NB4 (cell line): ENCODE measurements at regions not wholly inside any gene's neighbourhood (a gene's known extent, or its start where the extent isn't known, plus 50 kb on each side); places are given as distances from the start of the nearest gene placed in this dataset.

Experiments used
- POLR2A ChIP-seq: IDR thresholded peaks from 2 replicates; pipeline ENCODE4 v1.6.1; 2011; ENCODE audit warnings: mild to moderate bottlenecking; ENCODE audit not compliant: insufficient read length; ENCODE audit errors: extremely low read depth
- TF ChIP-seq, protein P1 (sequence below): IDR thresholded peaks from one replicate; pipeline ENCODE4 v1.5.1; 2012; ENCODE audit warnings: low read depth, low read length
- TF ChIP-seq, protein P2 (sequence below): IDR thresholded peaks from 2 replicates; pipeline ENCODE4 v1.6.1; 2011; ENCODE audit warnings: low read depth, low read length

DNA sequence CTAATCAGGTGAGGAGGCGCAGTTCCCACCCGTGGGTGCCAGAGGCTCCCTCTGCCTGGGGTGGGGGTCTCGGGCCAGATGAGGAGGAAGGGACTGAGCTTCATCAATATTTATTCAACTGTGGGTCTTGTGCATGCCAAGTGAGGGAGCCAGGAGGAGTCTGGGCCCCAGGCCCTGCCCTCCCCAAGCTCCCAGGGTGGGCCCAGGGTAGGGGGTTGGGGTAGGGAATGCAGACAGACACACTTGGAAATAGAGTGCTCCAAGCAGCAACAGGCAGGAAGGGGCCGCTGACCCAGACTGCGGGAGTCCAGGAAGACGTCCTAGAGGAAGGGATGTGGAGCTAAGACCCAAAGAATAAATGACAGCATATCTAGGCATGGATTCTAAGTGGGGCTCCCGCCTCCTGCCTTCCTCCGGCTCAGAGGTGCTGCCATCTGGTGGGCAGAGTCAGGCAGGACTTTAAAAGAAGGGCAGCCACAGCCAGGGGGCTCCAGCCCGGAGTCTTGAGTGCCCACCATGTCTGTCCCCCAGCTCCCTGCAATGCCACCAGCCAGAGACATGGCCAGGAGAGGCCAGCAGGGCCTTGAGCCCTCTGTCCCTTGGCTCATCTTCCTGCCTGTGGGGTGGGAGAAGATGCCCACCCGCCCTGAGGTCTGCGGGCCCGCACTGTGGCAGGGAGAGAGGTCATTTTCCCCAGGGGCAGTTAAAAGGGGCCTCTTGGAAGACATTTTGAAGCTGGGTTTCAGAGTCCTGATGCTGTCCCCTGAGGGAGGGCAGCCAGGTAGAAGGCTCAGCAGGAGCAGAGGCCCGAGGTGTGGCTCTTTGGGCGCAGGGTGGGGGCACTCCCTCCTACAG is 70.1 kb downstream of the PHETA1 start:
- TF ChIP-seq, protein P1, sequence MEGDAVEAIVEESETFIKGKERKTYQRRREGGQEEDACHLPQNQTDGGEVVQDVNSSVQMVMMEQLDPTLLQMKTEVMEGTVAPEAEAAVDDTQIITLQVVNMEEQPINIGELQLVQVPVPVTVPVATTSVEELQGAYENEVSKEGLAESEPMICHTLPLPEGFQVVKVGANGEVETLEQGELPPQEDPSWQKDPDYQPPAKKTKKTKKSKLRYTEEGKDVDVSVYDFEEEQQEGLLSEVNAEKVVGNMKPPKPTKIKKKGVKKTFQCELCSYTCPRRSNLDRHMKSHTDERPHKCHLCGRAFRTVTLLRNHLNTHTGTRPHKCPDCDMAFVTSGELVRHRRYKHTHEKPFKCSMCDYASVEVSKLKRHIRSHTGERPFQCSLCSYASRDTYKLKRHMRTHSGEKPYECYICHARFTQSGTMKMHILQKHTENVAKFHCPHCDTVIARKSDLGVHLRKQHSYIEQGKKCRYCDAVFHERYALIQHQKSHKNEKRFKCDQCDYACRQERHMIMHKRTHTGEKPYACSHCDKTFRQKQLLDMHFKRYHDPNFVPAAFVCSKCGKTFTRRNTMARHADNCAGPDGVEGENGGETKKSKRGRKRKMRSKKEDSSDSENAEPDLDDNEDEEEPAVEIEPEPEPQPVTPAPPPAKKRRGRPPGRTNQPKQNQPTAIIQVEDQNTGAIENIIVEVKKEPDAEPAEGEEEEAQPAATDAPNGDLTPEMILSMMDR: peak; percentile 98
- no peak for TF ChIP-seq POLR2A
- TF ChIP-seq, protein P2, sequence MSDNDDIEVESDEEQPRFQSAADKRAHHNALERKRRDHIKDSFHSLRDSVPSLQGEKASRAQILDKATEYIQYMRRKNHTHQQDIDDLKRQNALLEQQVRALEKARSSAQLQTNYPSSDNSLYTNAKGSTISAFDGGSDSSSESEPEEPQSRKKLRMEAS: no peak
